Panc1 (cell line): ENCODE measurements at regions not wholly inside any gene's neighbourhood (a gene's known extent, or its start where the extent isn't known, plus 50 kb on each side); places are given as distances from the start of the nearest gene placed in this dataset.

Experiments
- ATAC-seq: fragments of 200-7000 bp; cut with Tn5 transposase; 2 replicates; pipeline ENCODE4 v1.9.1; 2020; ENCODE audit warnings: mild to moderate bottlenecking, moderate library complexity
- BruUV-seq: library from RNA; stranded (reverse); fragments of 400-500 nt; replicated peaks from 2 replicates; lab custom pipeline; 2021; lab: Mats Ljungman, UMichigan
- CTCF ChIA-PET: fragments of 300-600 bp; sonication (Branson Sonifier 250); formaldehyde crosslinking; loops from one replicate; lab custom pipeline; 2022; ENCODE audit warnings: antibody characterized with exemption; lab: Charles Lee
- POLR2A ChIA-PET: fragments of 300-600 bp; sonication (Branson Sonifier 250); formaldehyde crosslinking; loops from one replicate; lab custom pipeline; 2022; ENCODE audit warnings: antibody characterized with exemption; lab: Charles Lee
- DNase-seq: peaks from one replicate; pipeline ENCODE4 v3.0.0-alpha.2; 2010; ENCODE audit warnings: low read depth, low spot score
- H3K27ac ChIP-seq: 2 replicates; pipeline ENCODE4 v1.5.1; 2011; ENCODE audit warnings: mild to moderate bottlenecking, low read length, inconsistent platforms
- H3K27me3 ChIP-seq: fragments of 200-500 bp; sonication (Bioruptor generic); 2 replicates; pipeline ENCODE4 v1.6.0; 2014; ENCODE audit warnings: low read length, inconsistent platforms; ENCODE audit not compliant: control insufficient read depth, insufficient read depth
- H3K36me3 ChIP-seq: fragments of 200-500 bp; sonication (Bioruptor generic); 2 replicates; pipeline ENCODE4 v1.5.1; 2014; ENCODE audit warnings: inconsistent platforms, mild to moderate bottlenecking, low read length, moderate library complexity; ENCODE audit not compliant: control insufficient read depth, insufficient read depth
- H3K4me1 ChIP-seq: 2 replicates; pipeline ENCODE4 v1.5.1; 2011; ENCODE audit warnings: inconsistent platforms, mild to moderate bottlenecking, low read length, moderate library complexity; ENCODE audit not compliant: control insufficient read depth, insufficient read depth
- H3K4me3 ChIP-seq, 2 experiments: 2 replicates each; pipeline ENCODE4 v1.5.1; 2011 to 2012; ENCODE audit warnings: low read depth in 2 of 2, low read length in 2 of 2, mild to moderate bottlenecking in 2 of 2, inconsistent platforms in 1 of 2, moderate library complexity in 1 of 2
- H3K9me3 ChIP-seq: fragments of 200-500 bp; sonication (Bioruptor generic); 2 replicates; pipeline ENCODE4 v1.5.1; 2014; ENCODE audit warnings: low read depth, mild to moderate bottlenecking, inconsistent platforms, low read length, moderate library complexity; ENCODE audit not compliant: control insufficient read depth, insufficient read depth
- CTCF ChIP-seq: fragments of 450-650 bp; IDR thresholded peaks from 2 replicates; pipeline ENCODE4 v1.5.1; 2017; ENCODE audit warnings: mild to moderate bottlenecking
- POLR2AphosphoS5 ChIP-seq: IDR thresholded peaks from 2 replicates; pipeline ENCODE4 v1.6.1; 2012; ENCODE audit warnings: mild to moderate bottlenecking, low read depth, low read length, moderate library complexity
- REST ChIP-seq, 2 experiments: IDR thresholded peaks; 2 replicates each; pipeline ENCODE4 v1.6.1; 2011 to 2012; ENCODE audit warnings: low read depth in 2 of 2, control low read depth in 1 of 2, low read length in 1 of 2, mild to moderate bottlenecking in 1 of 2, moderate library complexity in 1 of 2; ENCODE audit not compliant: insufficient read depth in 1 of 2
- SIN3A ChIP-seq: IDR thresholded peaks from 2 replicates; pipeline ENCODE4 v1.6.1; 2012; ENCODE audit warnings: low read depth, mild to moderate bottlenecking, low read length, moderate library complexity, borderline replicate concordance; ENCODE audit not compliant: insufficient read depth
- TCF7L2 ChIP-seq: IDR thresholded peaks from 2 replicates; pipeline ENCODE4 v1.6.1; 2011; ENCODE audit warnings: mild to moderate bottlenecking, low read depth, low read length, inconsistent platforms
- in situ Hi-C: cut with HindIII; loops from 2 replicates; pipeline ENCODE4 v1.10.0; 2016; ENCODE audit warnings: low sequenced_read_pairs, low pct_unique_long_range_greater_than_20kb
- intact Hi-C: fragments of 100-400 bp; cut with micrococcal nuclease; formaldehyde crosslinking; loops from one replicate; pipeline ENCODE4 v1.10.0; 2022; ENCODE audit not compliant: unreplicated experiment

DNA sequence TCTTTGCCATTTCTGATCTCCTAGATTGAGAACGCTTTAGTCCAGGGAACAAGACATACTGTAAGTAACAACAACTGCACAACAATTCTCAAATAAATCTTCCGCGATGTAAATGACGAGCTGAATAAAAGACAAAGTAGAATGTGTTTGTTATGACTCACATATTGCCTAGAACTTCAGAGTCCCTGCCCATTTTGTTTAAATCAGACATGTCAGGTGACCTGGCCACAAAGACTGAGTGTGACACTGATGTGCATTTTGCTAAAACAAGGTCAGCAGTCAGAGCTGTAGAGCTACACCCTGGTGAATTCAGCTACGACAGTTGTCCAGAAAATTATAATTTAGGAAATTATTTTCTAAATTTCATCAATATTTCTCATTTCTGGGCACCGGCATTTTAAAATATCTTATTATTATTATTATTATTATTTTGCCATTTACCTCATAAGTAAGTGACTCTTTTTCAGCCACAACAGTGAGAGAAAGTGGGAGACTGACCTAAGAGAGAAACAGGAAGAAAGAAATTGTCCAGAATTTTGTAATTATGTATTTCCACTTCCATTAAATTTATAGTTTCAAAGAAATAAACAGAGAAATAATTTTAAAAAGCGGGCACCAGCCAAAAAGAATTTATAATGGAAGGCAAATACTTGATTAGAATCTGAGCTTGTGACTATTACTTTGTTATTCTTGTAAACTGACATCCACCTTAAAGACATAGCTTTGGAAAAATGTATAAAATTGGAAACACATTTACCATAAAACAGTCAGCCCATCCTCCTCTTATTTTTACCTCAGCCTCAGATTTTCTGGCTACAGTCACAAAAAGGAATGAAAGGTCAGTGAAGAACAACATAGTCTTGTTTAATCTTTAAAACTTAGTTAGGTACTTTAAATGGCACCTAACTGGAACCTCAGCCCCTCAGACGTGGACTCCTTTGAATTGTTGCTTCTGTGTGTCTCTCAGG, 157.0 kb upstream of the CITED2 start:
- ATAC-seq (no peak), DNase-seq (no peak)
- in situ Hi-C loops (no loop called here), intact Hi-C loops (loop anchor here (10.0 kb wide), 1 partner anchor 157 kb away; the partner anchor contains the start of gene CITED2)
- ChIA-PET POLR2A (no interaction called here), CTCF (interaction anchor here (0.6 kb wide), 1 partner anchor 758 kb away, joined by 4 read pairs; no protein-coding TSS in a partner anchor)
- Histone ChIP-seq H3K36me3 (no peaks in the 10 kb centered on the region), H3K27me3 (no peaks in the 10 kb centered on the region), H3K27ac (peak overlapping the region; percentile 84), H3K4me1 (peaks cover 32% of the 10 kb centered on the region), H3K9me3 (peaks cover 3% of the 10 kb centered on the region; the same call in 1 of the 2 replicates), H3K4me3 (no peak overlapping the region)
- BruUV-seq = no TSS peak
- TF ChIP-seq SIN3A (no peak), TCF7L2 (no peak), CTCF (no peak), REST (IDR thresholded peaks at IDR 0.05; ENCODE audit: insufficient read depth in 1 of 2, low read depth in 2 of 2, low read length in 1 of 2) (no peak), POLR2AphosphoS5 (no peak)

GRCh38 chr6:139530561-139530960, 156.1 kb upstream of the CITED2 start:
- intact Hi-C loops = loop anchor here (10.0 kb wide), 1 partner anchor 156 kb away; the partner anchor contains the start of gene CITED2
- no TSS peak for BruUV-seq
- DNase-seq = no peak
- peaks cover 3% of the 10 kb centered on the region; the same call in 1 of the 2 replicates for H3K9me3 ChIP-seq
- no peaks in the 10 kb centered on the region for H3K27me3 ChIP-seq
- H3K4me3 ChIP-seq = no peak overlapping the region
- CTCF ChIA-PET = interaction anchor here (0.6 kb wide), 1 partner anchor 757 kb away, joined by 4 read pairs; no protein-coding TSS in a partner anchor
- no peak for ATAC-seq
- H3K27ac ChIP-seq = peak overlapping the region; percentile 84; the same call in 1 of the 2 replicates
- no peaks in the 10 kb centered on the region for H3K36me3 ChIP-seq
- TF ChIP-seq POLR2AphosphoS5 (no peak), SIN3A (no peak), REST (IDR thresholded peaks at IDR 0.05; ENCODE audit: insufficient read depth in 1 of 2, low read depth in 2 of 2, low read length in 1 of 2) (no peak), TCF7L2 (no peak), CTCF (no peak)
- POLR2A ChIA-PET = no interaction called here
- H3K4me1 ChIP-seq = peaks cover 30% of the 10 kb centered on the region
- in situ Hi-C loops = no loop called here
